OCI-LY1 (cell line): ENCODE measurements at regions not wholly inside any gene's neighbourhood (a gene's known extent, or its start where the extent isn't known, plus 50 kb on each side); places are given as distances from the start of the nearest gene placed in this dataset.

Source experiments
- H2AFZ ChIP-seq: fragments of 200-600 bp; sonication (generic), shearing (Covaris generic); 2 replicates; pipeline ENCODE4 v1.6.0; 2014; ENCODE audit warnings: antibody characterized with exemption, mild to moderate bottlenecking, low read length
- H3F3A ChIP-seq: fragments of 200-600 bp; sonication (generic), shearing (Covaris generic); 2 replicates; pipeline ENCODE4 v1.6.0; 2014; ENCODE audit warnings: mild to moderate bottlenecking, antibody characterized with exemption, low read length, moderate library complexity; ENCODE audit not compliant: insufficient read depth
- H3K27ac ChIP-seq: fragments of 200-600 bp; sonication (generic); 2 replicates; pipeline ENCODE4 v1.5.1; 2014; ENCODE audit warnings: low read length, mixed run types, mild to moderate bottlenecking, low read depth; ENCODE audit not compliant: poor library complexity, severe bottlenecking
- H3K27me3 ChIP-seq: fragments of 200-600 bp; sonication (generic); 2 replicates; pipeline ENCODE4 v1.6.0; 2014; ENCODE audit warnings: antibody characterized with exemption, mild to moderate bottlenecking, low read length, moderate library complexity; ENCODE audit not compliant: insufficient read depth
- H3K36me3 ChIP-seq: fragments of 200-600 bp; sonication (generic); 2 replicates; pipeline ENCODE4 v1.6.1; 2014; ENCODE audit warnings: mild to moderate bottlenecking, antibody characterized with exemption, low read length, moderate library complexity, mixed read lengths; ENCODE audit not compliant: insufficient read depth
- H3K4me1 ChIP-seq: fragments of 200-600 bp; sonication (generic); 2 replicates; pipeline ENCODE4 v1.5.1; 2014; ENCODE audit warnings: mild to moderate bottlenecking, low read length, moderate library complexity; ENCODE audit not compliant: insufficient read depth, severe bottlenecking
- H3K4me2 ChIP-seq: fragments of 200-600 bp; sonication (generic), shearing (Covaris generic); 2 replicates; pipeline ENCODE4 v1.6.1; 2014; ENCODE audit warnings: low read length
- H3K4me3 ChIP-seq: fragments of 200-600 bp; sonication (generic); 2 replicates; pipeline ENCODE4 v1.5.1; 2014; ENCODE audit warnings: low read length, low read depth, mild to moderate bottlenecking, mixed read lengths; ENCODE audit not compliant: poor library complexity, severe bottlenecking
- H3K79me2 ChIP-seq: fragments of 200-600 bp; shearing (Covaris generic); 2 replicates; pipeline ENCODE4 v1.6.1; 2016; ENCODE audit warnings: mixed run types, low read length, mixed read lengths; ENCODE audit not compliant: insufficient read depth
- H3K9ac ChIP-seq: fragments of 200-600 bp; sonication (generic), shearing (Covaris generic); 2 replicates; pipeline ENCODE4 v1.6.1; 2014; ENCODE audit warnings: mild to moderate bottlenecking, low read length, mixed read lengths
- H3K9me2 ChIP-seq: fragments of 200-600 bp; sonication (generic), shearing (Covaris generic); 2 replicates; pipeline ENCODE4 v1.6.1; 2014; ENCODE audit warnings: low read depth, mild to moderate bottlenecking, low read length, mixed read lengths
- H3K9me3 ChIP-seq: fragments of 200-600 bp; shearing (Covaris generic); 2 replicates; pipeline ENCODE4 v1.6.1; 2014; ENCODE audit warnings: low read length, mixed read lengths
- H4K20me1 ChIP-seq: fragments of 200-600 bp; sonication (generic), shearing (Covaris generic); 2 replicates; pipeline ENCODE4 v1.6.0; 2016; ENCODE audit warnings: mild to moderate bottlenecking, low read length; ENCODE audit not compliant: insufficient read depth
- CTCF ChIP-seq: fragments of 200-600 bp; sonication (generic), shearing (Covaris generic); IDR thresholded peaks from 2 replicates; pipeline ENCODE4 v1.5.1; 2017; ENCODE audit warnings: mild to moderate bottlenecking, antibody characterized with exemption, low read length, moderate library complexity, mixed read lengths
- EZH2 ChIP-seq: fragments of 200-600 bp; sonication (generic), shearing (Covaris generic); IDR thresholded peaks from 2 replicates; pipeline ENCODE4 v1.8.0; 2017; ENCODE audit warnings: borderline replicate concordance, mixed run types, mild to moderate bottlenecking, antibody characterized with exemption, low read length, moderate library complexity, mixed read lengths

- H3K36me3 ChIP-seq: no peaks in the 10 kb centered on the region
- no peaks in the 10 kb centered on the region for H3K27me3 ChIP-seq
- no peak overlapping the region for H3K27ac ChIP-seq
- no peak for TF ChIP-seq EZH2
- no peak for TF ChIP-seq CTCF
- no peak overlapping the region for H3K9ac ChIP-seq
- no peak overlapping the region for H3K4me3 ChIP-seq
- H4K20me1 ChIP-seq: no peaks in the 10 kb centered on the region
- H3K79me2 ChIP-seq: no peaks in the 10 kb centered on the region
- H3F3A ChIP-seq: no peaks in the 10 kb centered on the region
- H3K9me3 ChIP-seq: no peaks in the 10 kb centered on the region
- no peak overlapping the region for H2AFZ ChIP-seq
- no peaks in the 10 kb centered on the region for H3K4me1 ChIP-seq
- no peaks in the 10 kb centered on the region for H3K9me2 ChIP-seq
- H3K4me2 ChIP-seq: no peak overlapping the region
These were observed 117.3 kb upstream of the LPCAT1 start for GRCh38 chr5:1641041-1641440.

DNA sequence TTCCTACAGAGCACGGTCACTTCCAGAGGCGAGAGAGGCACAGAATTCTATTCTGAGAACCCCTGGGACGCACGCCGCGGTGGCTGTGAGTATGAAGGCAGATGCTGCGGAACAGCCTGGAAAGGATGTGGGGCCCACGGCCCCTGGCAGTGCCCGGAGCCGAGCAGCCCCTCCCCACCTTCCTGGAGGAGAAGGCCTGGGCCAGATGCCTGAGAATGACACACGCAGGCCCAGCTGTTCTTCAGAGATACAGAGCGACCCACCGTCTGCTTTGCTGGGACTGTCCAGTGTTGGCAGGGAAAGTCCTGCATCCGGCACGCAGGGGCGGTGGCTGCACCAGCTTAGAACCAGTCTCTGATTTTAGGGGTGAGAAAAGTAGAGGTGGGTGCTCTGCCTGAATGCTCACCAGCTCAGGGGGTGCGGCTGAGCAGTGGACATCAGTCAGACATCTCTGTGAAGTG, 116.7 kb upstream of the LPCAT1 start:
- no peak overlapping the region for H3K4me3 ChIP-seq
- no peak overlapping the region for H3K4me2 ChIP-seq
- H3K9me2 ChIP-seq: no peaks in the 10 kb centered on the region
- H4K20me1 ChIP-seq: no peaks in the 10 kb centered on the region
- no peaks in the 10 kb centered on the region for H3K79me2 ChIP-seq
- no peak overlapping the region for H3K9ac ChIP-seq
- H3K9me3 ChIP-seq: no peaks in the 10 kb centered on the region
- no peaks in the 10 kb centered on the region for H3F3A ChIP-seq
- no peak overlapping the region for H2AFZ ChIP-seq
- no peaks in the 10 kb centered on the region for H3K36me3 ChIP-seq
- H3K27me3 ChIP-seq: no peaks in the 10 kb centered on the region
- H3K4me1 ChIP-seq: no peaks in the 10 kb centered on the region
- TF ChIP-seq CTCF (no peak), EZH2 (no peak)
- no peak overlapping the region for H3K27ac ChIP-seq

- Histone ChIP-seq H3K9me3 (no peaks in the 10 kb centered on the region), H3K27ac (no peak overlapping the region), H3K4me1 (peaks cover under 1% of the 10 kb centered on the region), H2AFZ (no peak overlapping the region), H4K20me1 (no peaks in the 10 kb centered on the region), H3K4me2 (no peak overlapping the region), H3K9me2 (no peaks in the 10 kb centered on the region), H3K4me3 (no peak overlapping the region), H3F3A (no peaks in the 10 kb centered on the region), H3K79me2 (no peaks in the 10 kb centered on the region), H3K36me3 (no peaks in the 10 kb centered on the region), H3K27me3 (no peaks in the 10 kb centered on the region), H3K9ac (no peak overlapping the region)
- TF ChIP-seq EZH2 (no peak), CTCF (no peak)
These were observed 116.0 kb upstream of the LPCAT1 start for GRCh38 chr5:1639757-1640156.
